Choroid plexus epithelial cell (primary cell): ENCODE measurements at regions not wholly inside any gene's neighbourhood (a gene's known extent, or its start where the extent isn't known, plus 50 kb on each side); places are given as distances from the start of the nearest gene placed in this dataset.
"Not testable (repeated sequence)": the region's sequence is repeated elsewhere in the genome, so short reads cannot be mapped to it uniquely, and the experiment has no call there.

Source experiments
- DNase-seq: peaks from one replicate; pipeline ENCODE4 v3.0.0-alpha.2; 2010; ENCODE audit warnings: low read depth
- H3K4me3 ChIP-seq: 2 replicates; pipeline ENCODE4 v1.5.1; 2011; ENCODE audit warnings: low read depth, mild to moderate bottlenecking, control low read depth, low read length, moderate library complexity
- TF ChIP-seq, protein P1 (sequence below): conservative IDR thresholded peaks from 2 replicates; pipeline ENCODE4 v1.5.1; 2011; ENCODE audit warnings: low read depth, mild to moderate bottlenecking, control low read depth, inconsistent platforms, low read length, moderate library complexity

DNA sequence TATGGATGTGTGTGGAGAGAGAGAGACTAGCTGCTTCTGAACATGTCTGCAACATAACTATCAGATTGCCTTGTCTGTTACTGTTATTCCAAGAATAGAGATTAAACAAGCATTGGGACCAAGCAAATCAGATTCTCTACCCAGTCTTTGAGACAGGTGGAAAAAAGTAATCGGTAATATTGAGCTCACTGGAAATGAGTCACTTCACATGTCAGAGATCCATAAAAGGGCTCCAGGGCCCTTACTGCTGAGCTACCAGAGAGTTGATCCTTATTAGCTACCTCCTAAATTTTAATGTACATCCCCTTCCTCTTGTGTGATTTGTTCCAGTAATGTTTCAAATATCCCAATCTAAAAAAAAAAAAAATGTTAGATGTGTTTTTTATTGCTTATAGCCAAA, 2118.0 kb downstream of the PCDH9 start:
- no peak overlapping the region for H3K4me3 ChIP-seq
- TF ChIP-seq, protein P1, sequence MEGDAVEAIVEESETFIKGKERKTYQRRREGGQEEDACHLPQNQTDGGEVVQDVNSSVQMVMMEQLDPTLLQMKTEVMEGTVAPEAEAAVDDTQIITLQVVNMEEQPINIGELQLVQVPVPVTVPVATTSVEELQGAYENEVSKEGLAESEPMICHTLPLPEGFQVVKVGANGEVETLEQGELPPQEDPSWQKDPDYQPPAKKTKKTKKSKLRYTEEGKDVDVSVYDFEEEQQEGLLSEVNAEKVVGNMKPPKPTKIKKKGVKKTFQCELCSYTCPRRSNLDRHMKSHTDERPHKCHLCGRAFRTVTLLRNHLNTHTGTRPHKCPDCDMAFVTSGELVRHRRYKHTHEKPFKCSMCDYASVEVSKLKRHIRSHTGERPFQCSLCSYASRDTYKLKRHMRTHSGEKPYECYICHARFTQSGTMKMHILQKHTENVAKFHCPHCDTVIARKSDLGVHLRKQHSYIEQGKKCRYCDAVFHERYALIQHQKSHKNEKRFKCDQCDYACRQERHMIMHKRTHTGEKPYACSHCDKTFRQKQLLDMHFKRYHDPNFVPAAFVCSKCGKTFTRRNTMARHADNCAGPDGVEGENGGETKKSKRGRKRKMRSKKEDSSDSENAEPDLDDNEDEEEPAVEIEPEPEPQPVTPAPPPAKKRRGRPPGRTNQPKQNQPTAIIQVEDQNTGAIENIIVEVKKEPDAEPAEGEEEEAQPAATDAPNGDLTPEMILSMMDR, result no peak
- DNase-seq, result no peak

DNA sequence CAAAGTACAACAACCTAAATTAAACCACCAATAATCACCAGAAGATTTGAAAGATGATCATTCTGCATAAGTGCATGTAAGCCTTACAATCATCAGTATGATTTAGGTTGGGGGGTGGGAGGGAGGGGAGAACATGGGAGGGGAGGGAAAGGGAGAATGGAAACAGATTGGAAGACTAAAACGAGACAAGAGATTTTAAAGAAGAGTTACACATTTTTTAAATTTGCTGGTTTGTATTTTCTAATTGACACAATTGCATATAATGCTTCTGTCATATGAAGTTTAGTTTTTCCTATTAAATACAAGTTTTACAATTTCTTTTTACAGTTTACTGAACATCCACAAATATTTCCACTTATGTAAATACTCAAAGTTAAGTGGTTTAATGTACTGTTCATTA, 2118.9 kb downstream of the PCDH9 start:
- H3K4me3 ChIP-seq, result no peak overlapping the region
- TF ChIP-seq, protein P1, result no peak
- DNase-seq, result no peak

DNA sequence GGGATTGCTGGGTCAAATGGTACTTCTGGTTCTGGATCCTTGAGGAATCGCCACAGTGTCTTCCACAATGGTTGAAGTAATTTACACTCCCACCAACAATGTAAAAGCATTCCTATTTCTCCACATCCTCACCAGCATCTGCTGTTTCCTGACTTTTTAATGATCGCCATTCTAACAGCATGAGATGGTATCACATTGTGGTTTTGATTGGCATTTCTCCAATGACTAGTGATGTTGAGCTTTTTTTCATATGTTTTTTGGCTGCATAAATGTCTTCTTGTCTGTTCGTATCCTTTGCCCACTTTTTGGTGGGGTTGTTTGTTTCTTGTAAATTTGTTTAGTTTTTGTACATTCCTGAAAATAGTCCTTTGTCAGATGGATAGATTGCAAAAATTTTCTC, 2125.7 kb downstream of the PCDH9 start:
- not testable (repeated sequence) for H3K4me3 ChIP-seq
- DNase-seq, result peak; percentile 12

DNA sequence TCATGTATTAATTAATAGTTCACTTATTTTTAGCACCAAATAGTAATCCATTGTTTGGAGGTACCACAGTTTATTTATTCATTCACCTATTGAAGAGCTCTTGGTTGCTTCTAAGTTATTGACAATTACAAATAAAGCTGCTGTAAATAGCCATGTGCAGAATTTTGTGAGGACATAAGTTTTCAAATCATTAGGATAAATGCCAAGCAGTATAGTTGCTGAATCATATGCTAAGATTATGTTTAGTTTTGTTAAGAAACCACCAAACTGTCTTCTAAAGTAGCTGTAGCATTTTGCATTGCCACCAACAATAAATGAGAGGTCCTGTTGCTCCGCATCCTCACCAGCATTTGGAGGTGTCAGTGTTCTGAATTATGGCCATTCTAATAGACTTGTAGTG, 2126.8 kb downstream of the PCDH9 start:
- no peak overlapping the region for H3K4me3 ChIP-seq
- DNase-seq, result no peak
- TF ChIP-seq, protein P1, result no peak

DNA sequence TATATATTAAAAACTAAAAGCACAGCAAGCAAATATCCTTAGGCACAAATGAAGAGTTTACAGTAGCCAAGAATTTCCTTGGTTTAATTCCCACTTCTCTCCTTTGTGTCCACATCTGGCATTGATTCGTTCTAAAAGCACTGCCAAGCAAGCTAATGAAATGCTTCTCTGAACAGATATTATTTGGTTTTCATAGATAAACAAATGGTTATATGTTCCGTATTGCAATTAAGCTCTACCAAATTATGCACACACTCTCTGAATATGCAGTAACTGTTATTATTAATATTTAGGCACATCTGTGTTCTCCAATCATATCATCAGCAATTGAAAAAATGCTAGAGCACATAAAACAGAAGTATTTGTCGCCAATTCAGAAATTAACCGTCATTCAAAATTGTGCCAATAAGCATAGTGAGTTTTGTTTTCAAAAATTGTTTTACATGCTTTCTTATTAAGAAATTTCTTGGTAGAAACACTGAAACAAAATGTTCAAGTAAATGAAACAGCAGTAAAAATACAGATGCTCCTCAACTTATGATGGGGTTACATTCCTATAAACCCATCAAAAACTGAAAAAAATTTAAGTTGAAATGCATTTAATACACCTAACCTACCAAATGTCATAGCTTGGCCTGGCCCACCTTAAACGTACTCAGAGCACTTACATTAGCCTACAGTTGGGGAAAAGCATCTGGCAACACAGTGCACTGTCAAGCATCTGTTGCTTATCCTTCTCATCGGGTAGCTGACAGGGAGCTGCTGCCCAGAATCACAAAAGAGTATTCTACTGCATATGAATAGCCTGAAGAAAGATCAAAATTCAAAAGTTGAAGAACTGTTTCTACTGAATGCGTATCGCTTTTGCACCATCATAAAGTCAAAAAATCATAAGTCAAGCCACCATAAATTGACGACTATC, 2134.7 kb downstream of the PCDH9 start:
- DNase-seq, result no peak
- TF ChIP-seq, protein P1, result no peak
- no peak overlapping the region for H3K4me3 ChIP-seq

DNA sequence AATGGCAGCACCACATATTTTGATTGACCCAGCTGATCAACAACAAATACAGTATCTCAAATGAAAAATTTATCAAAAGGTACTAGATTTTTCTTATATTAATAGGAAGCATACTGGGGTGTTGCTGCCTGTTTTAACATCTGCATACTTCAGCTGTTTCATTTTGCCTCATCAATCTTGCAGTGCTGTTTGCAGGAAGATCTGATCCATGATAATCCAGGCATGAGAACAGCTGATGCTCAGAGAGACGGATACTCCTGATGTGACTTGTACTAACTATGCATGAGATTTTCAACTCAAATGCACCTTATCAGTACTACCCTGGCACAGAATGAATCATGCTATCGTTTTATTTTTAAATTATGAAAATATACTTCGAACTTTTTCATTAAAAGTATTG, 2136.8 kb downstream of the PCDH9 start:
- TF ChIP-seq, protein P1, result no peak
- no peak for DNase-seq
- no peak overlapping the region for H3K4me3 ChIP-seq

DNA sequence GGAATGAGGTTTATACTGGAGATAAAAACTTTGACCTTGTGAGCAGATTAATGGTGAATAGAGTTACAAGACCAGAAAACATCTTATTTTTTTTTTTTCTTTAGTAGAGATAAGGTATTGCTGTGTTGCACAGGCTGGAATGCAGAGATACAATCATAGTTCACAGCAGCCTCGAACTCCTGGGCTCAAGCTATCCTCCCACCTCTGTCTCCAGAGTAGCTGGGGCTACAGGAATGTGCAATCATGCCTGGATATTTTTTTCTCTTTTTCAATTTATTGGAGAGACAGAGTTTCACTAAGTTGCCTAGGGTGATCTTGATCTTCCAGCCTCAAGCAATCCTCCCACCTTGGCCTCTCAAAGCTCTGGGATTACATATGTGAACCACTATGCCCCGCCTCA, 2139.1 kb downstream of the PCDH9 start:
- TF ChIP-seq, protein P1, result no peak
- DNase-seq, result no peak
- H3K4me3 ChIP-seq, result no peak overlapping the region
